ENCODE measurements at regions not wholly inside any gene's neighbourhood (a gene's known extent, or its start where the extent isn't known, plus 50 kb on each side); places are given as distances from the start of the nearest gene placed in this dataset.

- DNase-seq (ENCODE audit: low read depth in 2 of 2): no peak
Observed at GRCh38 chr20:60509407-60509806, 551.2 kb downstream of the CDH26 start.

- no peak for DNase-seq (ENCODE audit: low read depth in 2 of 2)
Observed at GRCh38 chr20:60510356-60510755, 552.1 kb downstream of the CDH26 start.

GRCh38 chr20:60512443-60512842, 554.2 kb downstream of the CDH26 start:
- DNase-seq (ENCODE audit: low read depth in 2 of 2): no peak

GRCh38 chr20:60513141-60513540, 554.9 kb downstream of the CDH26 start:
- no peak for DNase-seq (ENCODE audit: low read depth in 2 of 2)

GRCh38 chr20:60516442-60516841, 558.2 kb downstream of the CDH26 start:
- DNase-seq (ENCODE audit: low read depth in 2 of 2): no peak

GRCh38 chr20:60518022-60518421, 559.8 kb downstream of the CDH26 start:
- DNase-seq (ENCODE audit: low read depth in 2 of 2): no peak

- DNase-seq (ENCODE audit: low read depth in 2 of 2): no peak
Observed at GRCh38 chr20:60525397-60525796, 567.2 kb downstream of the CDH26 start.

- DNase-seq (ENCODE audit: low read depth in 2 of 2): no peak
Observed at GRCh38 chr20:60527656-60528055, 569.4 kb downstream of the CDH26 start.

- no peak for DNase-seq (ENCODE audit: low read depth in 2 of 2)
Observed at GRCh38 chr20:60528141-60528540, 569.9 kb downstream of the CDH26 start.

GRCh38 chr20:60529149-60529548, 570.9 kb downstream of the CDH26 start:
- no peak for DNase-seq (ENCODE audit: low read depth in 2 of 2)

- no peak for DNase-seq (ENCODE audit: low read depth in 2 of 2)
Observed at GRCh38 chr20:60535211-60535610, 577.0 kb downstream of the CDH26 start.

GRCh38 chr20:60540591-60540990, 582.4 kb downstream of the CDH26 start:
- no peak for DNase-seq (ENCODE audit: low read depth in 2 of 2)

- DNase-seq (ENCODE audit: low read depth in 2 of 2): no peak
Observed at GRCh38 chr20:60541991-60542390, 583.8 kb downstream of the CDH26 start.

GRCh38 chr20:60543598-60543997, 585.4 kb downstream of the CDH26 start:
- no peak for DNase-seq (ENCODE audit: low read depth in 2 of 2)

- DNase-seq (ENCODE audit: low read depth in 2 of 2): no peak
Observed at GRCh38 chr20:60553095-60553494, 594.9 kb downstream of the CDH26 start.

GRCh38 chr20:60558486-60558885, 600.3 kb downstream of the CDH26 start:
- DNase-seq (ENCODE audit: low read depth in 2 of 2): no peak

GRCh38 chr20:60559462-60559861, 601.2 kb downstream of the CDH26 start:
- no peak for DNase-seq (ENCODE audit: low read depth in 2 of 2)

GRCh38 chr20:60561052-60561451, 602.8 kb downstream of the CDH26 start:
- no peak for DNase-seq (ENCODE audit: low read depth in 2 of 2)

- no peak for DNase-seq (ENCODE audit: low read depth in 2 of 2)
Observed at GRCh38 chr20:60565083-60565482, 606.9 kb downstream of the CDH26 start.

- no peak for DNase-seq (ENCODE audit: low read depth in 2 of 2)
Observed at GRCh38 chr20:60565551-60565950, 607.3 kb downstream of the CDH26 start.

GRCh38 chr20:60569116-60569515, 610.9 kb downstream of the CDH26 start:
- no peak for DNase-seq (ENCODE audit: low read depth in 2 of 2)

- no peak for DNase-seq (ENCODE audit: low read depth in 2 of 2)
Observed at GRCh38 chr20:60570481-60571277, 612.5 kb downstream of the CDH26 start.

- DNase-seq (ENCODE audit: low read depth in 2 of 2): no peak
Observed at GRCh38 chr20:60573003-60573680, 614.9 kb downstream of the CDH26 start.
